H1 (cell line): ENCODE measurements at regions not wholly inside any gene's neighbourhood (a gene's known extent, or its start where the extent isn't known, plus 50 kb on each side); places are given as distances from the start of the nearest gene placed in this dataset.

Experiments used
- JUN ChIP-seq: IDR thresholded peaks from 2 replicates; pipeline ENCODE4 v1.6.1; 2011; ENCODE audit warnings: low read depth, mild to moderate bottlenecking, improper control_type of control experiment, low read length
- RAD21 ChIP-seq, 2 experiments: IDR thresholded peaks in 1 of 2; conservative IDR thresholded peaks in 1 of 2; 2 replicates each; pipeline ENCODE4 v1.6.1; 2011; ENCODE audit warnings: low read depth in 2 of 2, low read length in 2 of 2, improper control_type of control experiment in 1 of 2, inconsistent platforms in 1 of 2, mild to moderate bottlenecking in 1 of 2, moderate library complexity in 1 of 2
- RXRA ChIP-seq: IDR thresholded peaks from 2 replicates; pipeline ENCODE4 v1.6.1; 2011; ENCODE audit warnings: low read depth, mild to moderate bottlenecking, low read length, moderate library complexity; ENCODE audit not compliant: insufficient read depth
- TF ChIP-seq, protein P1 (sequence below), 3 experiments: IDR thresholded peaks; 1 replicate in 2 of 3; 2 replicates in 1 of 3; pipeline versions ENCODE4 v1.5.1 to v1.6.1; 2011; ENCODE audit warnings: low read length in 3 of 3, mild to moderate bottlenecking in 3 of 3, inconsistent platforms in 2 of 3, low read depth in 1 of 3, moderate library complexity in 1 of 3; ENCODE audit not compliant: insufficient read depth in 1 of 3; ENCODE audit errors: control extremely low read depth in 1 of 3

DNA sequence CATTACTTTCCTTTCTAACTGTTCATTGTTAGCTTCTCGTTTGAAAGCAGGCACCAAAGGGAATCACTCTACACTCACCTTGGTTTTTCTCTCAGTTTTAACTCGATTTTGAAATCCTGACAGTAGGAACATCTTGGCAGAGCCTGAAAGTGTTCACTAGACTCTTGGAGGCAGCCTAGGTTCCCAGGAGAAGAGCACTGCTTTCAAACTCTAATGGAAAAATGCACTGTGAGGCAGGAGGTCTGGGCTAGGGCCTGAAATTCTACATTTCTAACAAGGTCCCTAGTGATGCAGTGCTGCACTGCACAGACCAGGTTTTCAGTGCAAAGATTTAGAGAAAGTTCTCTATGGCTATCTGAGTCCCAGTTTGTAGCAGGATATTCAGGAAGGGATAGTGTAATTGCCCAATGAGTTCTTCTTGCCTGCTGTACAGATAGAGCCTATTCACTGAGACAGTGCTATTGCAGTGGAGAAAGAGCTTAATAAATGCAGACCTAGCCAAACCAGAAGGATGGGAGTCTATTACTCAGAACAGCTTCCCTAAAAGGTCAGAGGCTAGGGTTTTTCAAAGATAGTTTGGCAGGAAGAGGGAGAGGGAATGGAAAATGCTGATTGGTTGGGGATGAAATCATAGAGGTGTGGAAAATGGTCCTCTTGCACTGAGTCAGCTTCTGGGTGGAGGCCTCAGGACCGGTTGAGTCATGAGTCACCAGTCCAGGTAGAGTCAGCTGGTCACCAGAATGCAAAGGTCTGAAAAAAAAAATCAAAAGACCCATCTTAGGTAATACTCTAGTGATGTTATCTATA lies 153.9 kb downstream of the GPBP1 start:
- TF ChIP-seq, protein P1, sequence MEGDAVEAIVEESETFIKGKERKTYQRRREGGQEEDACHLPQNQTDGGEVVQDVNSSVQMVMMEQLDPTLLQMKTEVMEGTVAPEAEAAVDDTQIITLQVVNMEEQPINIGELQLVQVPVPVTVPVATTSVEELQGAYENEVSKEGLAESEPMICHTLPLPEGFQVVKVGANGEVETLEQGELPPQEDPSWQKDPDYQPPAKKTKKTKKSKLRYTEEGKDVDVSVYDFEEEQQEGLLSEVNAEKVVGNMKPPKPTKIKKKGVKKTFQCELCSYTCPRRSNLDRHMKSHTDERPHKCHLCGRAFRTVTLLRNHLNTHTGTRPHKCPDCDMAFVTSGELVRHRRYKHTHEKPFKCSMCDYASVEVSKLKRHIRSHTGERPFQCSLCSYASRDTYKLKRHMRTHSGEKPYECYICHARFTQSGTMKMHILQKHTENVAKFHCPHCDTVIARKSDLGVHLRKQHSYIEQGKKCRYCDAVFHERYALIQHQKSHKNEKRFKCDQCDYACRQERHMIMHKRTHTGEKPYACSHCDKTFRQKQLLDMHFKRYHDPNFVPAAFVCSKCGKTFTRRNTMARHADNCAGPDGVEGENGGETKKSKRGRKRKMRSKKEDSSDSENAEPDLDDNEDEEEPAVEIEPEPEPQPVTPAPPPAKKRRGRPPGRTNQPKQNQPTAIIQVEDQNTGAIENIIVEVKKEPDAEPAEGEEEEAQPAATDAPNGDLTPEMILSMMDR (IDR thresholded peaks at IDR 0.05; ENCODE audit: control extremely low read depth in 1 of 3, insufficient read depth in 1 of 3, low read depth in 1 of 3, low read length in 3 of 3) = no peak
- no peak for TF ChIP-seq RXRA
- TF ChIP-seq RAD21 (IDR thresholded peaks at IDR 0.05 in 1 of 2, conservative IDR thresholded peaks at IDR 0.05 in 1 of 2; ENCODE audit: low read depth in 2 of 2, low read length in 2 of 2) = no peak
- no peak for TF ChIP-seq JUN
